Mammary epithelial cell (primary cell): ENCODE measurements at regions not wholly inside any gene's neighbourhood (a gene's known extent, or its start where the extent isn't known, plus 50 kb on each side); places are given as distances from the start of the nearest gene placed in this dataset.

Source experiments
- EZH2 ChIP-seq: IDR thresholded peaks from 2 replicates; pipeline ENCODE4 v1.6.1; 2012; ENCODE audit warnings: low read length, inconsistent platforms, borderline replicate concordance
- TF ChIP-seq, protein P1 (sequence below), 2 donors: IDR thresholded peaks in 1 of 2; conservative IDR thresholded peaks in 1 of 2; 2 replicates each; pipeline ENCODE4 v1.5.1; 2011 to 2012; ENCODE audit warnings: inconsistent platforms in 2 of 2, low read length in 2 of 2, mild to moderate bottlenecking in 2 of 2, control low read depth in 1 of 2, low read depth in 1 of 2; ENCODE audit not compliant: insufficient read depth in 1 of 2; ENCODE audit errors: extremely low read depth in 1 of 2

- TF ChIP-seq, protein P1, sequence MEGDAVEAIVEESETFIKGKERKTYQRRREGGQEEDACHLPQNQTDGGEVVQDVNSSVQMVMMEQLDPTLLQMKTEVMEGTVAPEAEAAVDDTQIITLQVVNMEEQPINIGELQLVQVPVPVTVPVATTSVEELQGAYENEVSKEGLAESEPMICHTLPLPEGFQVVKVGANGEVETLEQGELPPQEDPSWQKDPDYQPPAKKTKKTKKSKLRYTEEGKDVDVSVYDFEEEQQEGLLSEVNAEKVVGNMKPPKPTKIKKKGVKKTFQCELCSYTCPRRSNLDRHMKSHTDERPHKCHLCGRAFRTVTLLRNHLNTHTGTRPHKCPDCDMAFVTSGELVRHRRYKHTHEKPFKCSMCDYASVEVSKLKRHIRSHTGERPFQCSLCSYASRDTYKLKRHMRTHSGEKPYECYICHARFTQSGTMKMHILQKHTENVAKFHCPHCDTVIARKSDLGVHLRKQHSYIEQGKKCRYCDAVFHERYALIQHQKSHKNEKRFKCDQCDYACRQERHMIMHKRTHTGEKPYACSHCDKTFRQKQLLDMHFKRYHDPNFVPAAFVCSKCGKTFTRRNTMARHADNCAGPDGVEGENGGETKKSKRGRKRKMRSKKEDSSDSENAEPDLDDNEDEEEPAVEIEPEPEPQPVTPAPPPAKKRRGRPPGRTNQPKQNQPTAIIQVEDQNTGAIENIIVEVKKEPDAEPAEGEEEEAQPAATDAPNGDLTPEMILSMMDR (conservative IDR thresholded peaks at IDR 0.05 in 1 of 2, IDR thresholded peaks at IDR 0.05 in 1 of 2; ENCODE audit: extremely low read depth in 1 of 2, insufficient read depth in 1 of 2, low read depth in 1 of 2, low read length in 2 of 2), result no peak
- no peak for TF ChIP-seq EZH2
These were observed 684.4 kb downstream of the ZEB2 start for GRCh38 chr2:143835481-143835880.
